ENCODE measurements at regions not wholly inside any gene's neighbourhood (a gene's known extent, or its start where the extent isn't known, plus 50 kb on each side); places are given as distances from the start of the nearest gene placed in this dataset.

GRCh38 chr10:130740915-130741750 is 570.4 kb downstream of the TCERG1L start:
- TF ChIP-seq CTCF (IDR thresholded peaks at IDR 0.05) (no peak), POLR2A (IDR thresholded peaks at IDR 0.05) (no peak)
